ENCODE measurements at regions not wholly inside any gene's neighbourhood (a gene's known extent, or its start where the extent isn't known, plus 50 kb on each side); places are given as distances from the start of the nearest gene placed in this dataset.
"Not testable (repeated sequence)": the region's sequence is repeated elsewhere in the genome, so short reads cannot be mapped to it uniquely, and the experiment has no call there.

GRCh38 chr10:108598831-108599230 is 1324.5 kb downstream of the XPNPEP1 start:
- DNase-seq (ENCODE audit: low read depth in 2 of 2) = no peak

- no peak for DNase-seq (ENCODE audit: low read depth in 2 of 2)
Measured at GRCh38 chr10:108598320-108598695, 1325.0 kb downstream of the XPNPEP1 start.

GRCh38 chr10:108597657-108598319 is 1325.5 kb downstream of the XPNPEP1 start:
- no peak for DNase-seq (ENCODE audit: low read depth in 2 of 2)

- DNase-seq (ENCODE audit: low read depth in 2 of 2) = no peak
Measured at GRCh38 chr10:108597031-108597430, 1326.3 kb downstream of the XPNPEP1 start.

- DNase-seq (ENCODE audit: low read depth in 2 of 2) = no peak
Measured at GRCh38 chr10:108592956-108593355, 1330.4 kb downstream of the XPNPEP1 start.

GRCh38 chr10:108591417-108591816 is 1331.9 kb downstream of the XPNPEP1 start:
- DNase-seq (ENCODE audit: low read depth in 2 of 2) = no peak

GRCh38 chr10:108586424-108586823 is 1336.9 kb downstream of the XPNPEP1 start:
- no peak for DNase-seq (ENCODE audit: low read depth in 2 of 2)

GRCh38 chr10:108583877-108584276 is 1339.4 kb downstream of the XPNPEP1 start:
- DNase-seq (ENCODE audit: low read depth in 2 of 2) = no peak

- no peak for DNase-seq (ENCODE audit: low read depth in 2 of 2)
Measured at GRCh38 chr10:108582888-108583287, 1340.4 kb downstream of the XPNPEP1 start.

GRCh38 chr10:108582387-108582786 is 1340.9 kb downstream of the XPNPEP1 start:
- DNase-seq (ENCODE audit: low read depth in 2 of 2) = no peak

- no peak for DNase-seq (ENCODE audit: low read depth in 2 of 2)
Measured at GRCh38 chr10:108578258-108578657, 1345.1 kb downstream of the XPNPEP1 start.

GRCh38 chr10:108574233-108574632 is 1349.1 kb downstream of the XPNPEP1 start:
- DNase-seq (ENCODE audit: low read depth in 2 of 2) = no peak

GRCh38 chr10:108568824-108569223 is 1354.5 kb downstream of the XPNPEP1 start:
- DNase-seq (ENCODE audit: low read depth in 2 of 2) = no peak

GRCh38 chr10:108567899-108568752 is 1355.2 kb downstream of the XPNPEP1 start:
- DNase-seq (ENCODE audit: low read depth in 2 of 2) = no peak

- no peak for DNase-seq (ENCODE audit: low read depth in 2 of 2)
Measured at GRCh38 chr10:108566316-108567107, 1356.8 kb downstream of the XPNPEP1 start.

- DNase-seq (ENCODE audit: low read depth in 2 of 2) = no peak
Measured at GRCh38 chr10:108562105-108562504, 1361.2 kb downstream of the XPNPEP1 start.

- no peak for DNase-seq (ENCODE audit: low read depth in 2 of 2)
Measured at GRCh38 chr10:108561649-108562048, 1361.7 kb downstream of the XPNPEP1 start.

GRCh38 chr10:108560488-108560887 is 1362.8 kb downstream of the XPNPEP1 start:
- no peak for DNase-seq (ENCODE audit: low read depth in 2 of 2)

GRCh38 chr10:108556186-108556585 is 1367.1 kb downstream of the XPNPEP1 start:
- no peak for DNase-seq (ENCODE audit: low read depth in 2 of 2)

GRCh38 chr10:108545921-108546320 is 1377.4 kb downstream of the XPNPEP1 start:
- no peak for DNase-seq (ENCODE audit: low read depth in 2 of 2)

- peak in 1 of 2 donors; percentile 35 for DNase-seq (ENCODE audit: low read depth in 2 of 2)
Measured at GRCh38 chr10:108544500-108545120, 1378.7 kb downstream of the XPNPEP1 start.

- DNase-seq (ENCODE audit: low read depth in 2 of 2) = not testable (repeated sequence)
Measured at GRCh38 chr10:108533551-108533950, 1369.0 kb upstream of the SORCS1 start.
